ENCODE measurements at regions not wholly inside any gene's neighbourhood (a gene's known extent, or its start where the extent isn't known, plus 50 kb on each side); places are given as distances from the start of the nearest gene placed in this dataset.
"Not testable (repeated sequence)": the region's sequence is repeated elsewhere in the genome, so short reads cannot be mapped to it uniquely, and the experiment has no call there.

DNA sequence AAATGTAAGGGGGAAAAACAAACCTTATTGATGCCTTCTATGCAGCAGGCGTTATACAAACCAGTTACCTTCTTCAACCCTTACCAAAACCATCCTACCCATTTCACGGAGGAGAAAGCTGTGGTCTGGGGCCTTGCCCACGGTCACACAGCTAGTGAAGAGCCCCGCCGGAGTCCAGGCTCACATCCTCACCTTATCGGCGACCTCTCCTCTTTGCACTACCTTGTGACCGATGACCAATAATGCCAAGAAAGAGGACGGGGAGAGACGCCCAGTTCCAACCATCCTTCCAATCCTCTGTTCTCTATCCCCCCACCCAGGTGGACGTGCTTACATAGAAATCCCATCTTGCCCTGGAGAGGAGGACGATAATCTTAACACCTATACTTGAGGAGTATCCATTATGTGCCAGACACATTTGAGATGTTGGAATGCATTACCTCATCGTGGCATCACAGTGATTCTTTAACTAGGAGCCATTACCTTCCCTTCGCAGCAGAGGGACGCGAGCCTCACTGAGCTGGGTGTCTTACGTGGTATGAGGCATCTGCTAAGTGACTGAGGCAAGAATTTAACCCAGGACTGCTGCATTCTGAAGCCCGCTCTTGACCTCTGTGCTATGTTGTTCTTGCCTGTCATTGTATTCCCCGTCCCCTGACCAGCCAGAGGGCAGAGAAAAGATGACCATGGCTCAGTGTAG, 253.7 kb upstream of the B3GAT1 start:
- DNase-seq (ENCODE audit: low spot score), result no peak

GRCh38 chr11:134665188-134665535, 253.1 kb upstream of the B3GAT1 start:
- DNase-seq (ENCODE audit: low spot score), result no peak

GRCh38 chr11:134664447-134665187, 252.6 kb upstream of the B3GAT1 start:
- no peak for DNase-seq (ENCODE audit: low spot score)

DNA sequence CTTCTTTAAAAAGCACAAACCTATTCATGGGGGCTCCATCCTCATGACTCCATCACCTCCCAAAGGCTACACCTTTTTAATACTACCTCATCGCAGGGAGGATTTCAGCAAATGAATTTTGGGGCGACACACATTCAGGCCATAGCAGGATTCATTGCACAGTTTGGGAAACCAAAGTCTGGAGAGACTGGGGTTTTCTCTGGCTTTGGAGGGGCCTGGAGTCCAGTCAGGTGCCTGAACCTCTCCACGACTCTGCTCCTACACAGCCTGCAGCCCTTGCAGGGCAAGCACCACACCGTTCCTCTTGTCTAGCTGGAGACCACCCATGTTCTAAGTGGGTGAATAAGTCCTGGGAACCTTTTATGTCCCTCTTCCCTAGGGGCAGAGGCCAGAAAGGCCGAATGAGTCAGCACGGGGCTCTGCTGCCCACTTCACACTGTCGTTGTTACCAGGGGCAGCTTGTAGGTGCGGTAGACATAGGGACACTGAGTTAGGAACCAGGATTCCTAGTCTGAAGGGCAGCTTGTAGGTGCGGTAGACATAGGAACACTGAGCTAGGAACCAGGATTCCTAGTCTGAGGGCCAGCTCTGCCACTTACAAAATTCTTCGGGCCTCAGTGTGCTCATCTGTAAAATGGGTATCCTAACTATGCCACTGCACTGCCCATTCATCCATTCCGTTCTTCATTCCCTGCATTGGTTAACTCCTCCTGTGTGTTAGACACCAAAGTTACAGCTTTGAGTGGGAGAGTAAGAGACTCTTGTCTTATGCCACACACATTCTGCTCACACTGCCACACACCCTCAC, 251.7 kb upstream of the B3GAT1 start:
- DNase-seq (ENCODE audit: low spot score), result no peak

DNA sequence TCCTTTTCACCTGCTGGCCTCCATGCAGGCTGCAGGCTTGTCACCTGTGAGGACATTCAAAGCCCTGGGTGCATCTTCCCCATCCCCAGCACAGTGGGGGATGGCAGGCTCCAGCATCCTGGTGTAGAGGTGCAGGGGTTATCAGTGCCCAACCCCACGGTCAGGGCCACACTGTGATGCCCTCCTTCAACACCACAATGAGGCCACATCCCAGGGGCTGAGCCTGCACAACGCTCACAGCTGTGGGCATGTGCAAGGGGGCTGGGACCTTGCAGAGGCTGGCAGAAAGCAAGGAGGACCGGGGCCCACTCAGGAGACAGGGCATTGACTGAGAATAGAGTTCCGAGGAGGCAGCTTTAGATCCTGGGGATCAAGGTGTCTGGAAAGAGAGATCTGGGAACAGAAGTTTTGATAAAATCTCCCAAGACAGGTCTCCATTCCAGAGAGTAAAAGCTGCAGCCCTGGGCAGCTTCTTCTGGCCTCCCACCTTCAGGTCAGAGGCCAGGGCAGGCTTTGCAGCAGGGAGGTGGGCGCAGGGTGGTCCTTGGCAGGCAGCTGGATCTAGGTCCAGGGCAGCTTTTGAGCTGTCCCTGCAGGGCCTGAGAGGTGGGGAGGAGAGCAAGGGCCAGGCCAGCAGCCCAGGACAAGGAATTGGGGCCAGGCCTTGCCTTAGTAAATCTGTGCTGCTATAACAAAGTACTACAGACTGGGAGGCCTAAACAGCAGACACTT, 250.8 kb upstream of the B3GAT1 start:
- DNase-seq (ENCODE audit: low spot score), result no peak

GRCh38 chr11:134661660-134662059, 249.6 kb upstream of the B3GAT1 start:
- DNase-seq (ENCODE audit: low spot score), result no peak

DNA sequence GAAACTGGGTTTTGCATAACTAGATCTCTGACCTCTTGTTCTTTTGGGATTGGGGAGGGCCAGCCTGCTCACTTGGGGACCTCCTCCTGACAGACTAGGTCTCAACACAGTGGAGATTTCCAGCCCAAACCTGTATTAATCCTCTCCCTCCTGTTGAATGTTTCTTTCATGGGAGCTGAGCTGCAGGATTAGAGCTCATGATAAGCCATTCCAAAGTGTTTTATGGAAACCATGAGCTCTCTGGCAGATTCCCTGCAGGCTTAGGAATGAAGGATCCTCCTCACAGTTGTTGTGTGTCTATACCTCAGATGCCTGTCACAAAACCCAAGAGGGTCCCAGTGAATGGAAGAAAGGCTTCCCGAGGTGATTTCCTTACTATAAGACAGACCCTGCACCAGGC, 248.4 kb upstream of the B3GAT1 start:
- DNase-seq (ENCODE audit: low spot score), result no peak

DNA sequence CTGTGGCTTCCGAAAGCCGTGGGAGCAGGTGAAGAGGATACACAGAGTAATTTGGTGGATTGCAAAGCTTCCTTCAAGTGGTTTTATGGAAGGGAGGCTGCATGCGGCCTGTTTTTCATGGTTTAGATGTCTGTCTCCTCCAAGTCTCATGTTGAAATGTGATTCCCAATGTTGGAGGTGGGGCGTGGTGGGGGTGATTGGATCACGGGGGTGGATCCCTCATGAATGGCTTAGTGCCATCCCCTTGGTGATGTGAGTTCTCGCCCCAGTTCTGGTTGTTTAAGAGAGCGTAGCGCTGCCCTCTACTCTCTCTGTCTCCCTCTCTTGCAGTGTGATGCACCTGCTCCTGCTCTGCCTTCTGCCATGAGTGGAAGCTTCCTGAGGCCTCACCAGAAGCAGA, 247.8 kb upstream of the B3GAT1 start:
- DNase-seq (ENCODE audit: low spot score), result no peak

- DNase-seq (ENCODE audit: low spot score), result no peak
These were observed 246.6 kb upstream of the B3GAT1 start for GRCh38 chr11:134658481-134659225.

- no peak for DNase-seq (ENCODE audit: low spot score)
These were observed 245.6 kb upstream of the B3GAT1 start for GRCh38 chr11:134657631-134658030.

DNA sequence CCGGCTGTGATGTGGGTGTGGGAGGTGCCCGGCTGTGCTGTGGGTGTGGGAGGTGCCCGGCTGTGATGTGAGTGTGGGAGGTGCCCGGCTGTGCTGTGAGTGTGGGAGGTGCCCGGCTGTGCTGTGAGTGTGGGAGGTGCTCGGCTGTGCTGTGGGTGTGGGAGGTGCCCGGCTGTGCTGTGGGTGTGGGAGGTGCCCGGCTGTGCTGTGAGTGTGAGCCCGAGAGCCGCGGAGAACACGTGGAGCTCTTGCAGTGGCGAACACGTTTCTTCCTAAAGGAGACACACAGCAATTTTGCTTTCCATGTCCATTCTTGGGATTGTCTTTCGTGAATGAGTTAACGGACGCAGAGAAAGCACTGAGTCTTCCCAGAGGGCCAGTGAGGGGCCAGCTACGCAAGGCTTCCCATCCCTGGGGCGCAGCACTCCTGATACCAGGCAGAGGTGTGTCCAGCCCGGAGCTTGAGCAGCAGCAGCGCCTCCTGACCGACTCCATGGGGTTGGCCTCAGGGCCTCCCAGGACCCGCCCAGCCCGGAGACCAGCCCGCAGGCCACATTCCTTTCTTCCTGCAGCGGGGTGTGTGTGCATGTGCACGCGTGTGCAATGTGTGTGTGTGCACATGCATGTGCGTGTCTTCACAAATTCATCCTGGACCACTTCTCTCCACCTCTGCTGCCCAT, 245.0 kb upstream of the B3GAT1 start:
- no peak for DNase-seq (ENCODE audit: low spot score)

DNA sequence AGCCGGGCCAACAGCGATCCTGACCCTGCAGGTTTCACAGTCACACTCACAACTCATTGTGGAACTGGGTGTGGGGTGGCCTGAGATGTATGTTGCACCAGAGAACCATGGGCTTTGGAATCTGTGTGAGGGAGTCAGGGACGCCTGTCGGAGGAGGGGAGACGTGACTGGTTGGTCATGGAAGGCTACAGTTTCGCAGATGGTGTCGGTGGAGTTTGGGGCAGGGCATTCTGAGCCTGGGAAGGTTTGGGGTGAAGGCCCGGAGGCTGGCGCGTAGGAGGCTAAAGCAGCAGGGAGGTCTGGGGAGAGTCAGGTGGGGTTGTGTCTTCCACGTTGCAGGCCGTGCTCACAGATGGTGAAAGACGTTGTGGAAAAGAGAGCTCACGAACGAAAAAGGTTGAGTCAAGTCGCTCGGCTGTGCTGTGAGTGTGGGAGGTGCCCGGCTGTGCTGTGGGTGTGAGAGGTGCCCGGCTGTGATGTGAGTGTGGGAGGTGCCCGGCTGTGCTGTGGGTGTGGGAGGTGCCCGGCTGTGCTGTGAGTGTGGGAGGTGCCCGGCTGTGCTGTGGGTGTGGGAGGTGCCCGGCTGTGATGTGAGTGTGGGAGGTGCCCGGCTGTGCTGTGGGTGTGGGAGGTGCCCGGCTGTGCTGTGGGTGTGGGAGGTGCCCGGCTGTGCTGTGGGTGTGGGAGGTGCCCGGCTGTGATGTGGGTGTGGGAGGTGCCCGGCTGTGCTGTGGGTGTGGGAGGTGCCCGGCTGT, 244.2 kb upstream of the B3GAT1 start:
- not testable (repeated sequence) for DNase-seq (ENCODE audit: low spot score)

GRCh38 chr11:134655189-134655989, 243.3 kb upstream of the B3GAT1 start:
- no peak for DNase-seq (ENCODE audit: low spot score)

GRCh38 chr11:134654161-134654915, 242.3 kb upstream of the B3GAT1 start:
- DNase-seq (ENCODE audit: low spot score), result no peak

DNA sequence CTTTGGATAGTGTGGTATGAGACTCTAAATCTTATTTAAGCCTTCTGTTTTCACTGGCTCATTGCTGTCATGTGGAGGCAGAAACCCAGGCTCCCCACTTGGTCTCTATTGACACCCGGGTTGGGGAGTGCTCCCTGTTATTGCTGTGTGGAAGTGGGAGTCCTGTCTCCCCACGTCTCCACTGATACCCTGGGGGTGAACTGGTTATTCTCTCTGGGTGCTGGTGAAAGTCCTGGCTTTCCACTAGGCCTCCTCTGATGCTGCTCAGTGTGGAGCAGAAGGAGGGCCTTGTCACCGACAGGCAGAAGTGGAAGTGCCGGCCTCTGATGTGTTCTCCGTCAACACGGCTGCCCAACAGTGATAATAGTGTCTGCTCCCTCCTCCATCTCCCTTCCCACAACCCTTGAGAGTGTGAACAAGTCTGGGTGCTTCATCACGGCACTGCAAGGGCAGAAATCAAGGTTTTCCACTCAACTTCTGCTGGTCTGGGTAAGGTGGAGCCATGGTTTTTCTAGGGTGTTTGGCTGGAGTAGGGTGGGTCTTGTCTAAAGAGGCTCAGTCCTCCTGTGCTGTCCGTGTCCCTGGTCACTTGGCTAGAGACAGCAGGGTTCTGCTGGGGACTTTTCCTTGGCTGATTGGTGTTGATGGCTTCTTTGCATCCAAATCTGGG, 240.7 kb upstream of the B3GAT1 start:
- no peak for DNase-seq (ENCODE audit: low spot score)

GRCh38 chr11:134647066-134647743, 235.2 kb upstream of the B3GAT1 start:
- DNase-seq (ENCODE audit: low spot score), result no peak

DNA sequence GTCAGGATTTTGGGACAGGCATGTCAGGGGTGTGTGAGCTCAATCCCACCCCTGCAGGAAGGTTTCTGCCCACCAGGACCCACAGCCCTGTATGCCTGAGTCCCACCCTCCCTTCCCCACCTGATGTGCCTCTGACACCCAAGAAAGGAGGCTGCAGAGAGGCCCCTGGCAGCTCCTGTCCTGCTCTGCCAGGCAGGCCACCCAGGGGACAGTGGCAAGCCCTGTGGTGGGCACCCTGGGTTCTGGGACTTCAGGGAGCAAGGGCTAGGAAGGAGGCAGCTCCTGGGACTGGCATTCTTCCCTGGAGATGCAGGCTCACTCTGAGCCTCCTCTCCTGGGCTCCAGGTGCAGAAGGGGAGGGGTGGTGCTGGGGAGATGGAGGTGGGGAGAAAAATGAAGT, 234.5 kb upstream of the B3GAT1 start:
- DNase-seq (ENCODE audit: low spot score), result no peak

DNA sequence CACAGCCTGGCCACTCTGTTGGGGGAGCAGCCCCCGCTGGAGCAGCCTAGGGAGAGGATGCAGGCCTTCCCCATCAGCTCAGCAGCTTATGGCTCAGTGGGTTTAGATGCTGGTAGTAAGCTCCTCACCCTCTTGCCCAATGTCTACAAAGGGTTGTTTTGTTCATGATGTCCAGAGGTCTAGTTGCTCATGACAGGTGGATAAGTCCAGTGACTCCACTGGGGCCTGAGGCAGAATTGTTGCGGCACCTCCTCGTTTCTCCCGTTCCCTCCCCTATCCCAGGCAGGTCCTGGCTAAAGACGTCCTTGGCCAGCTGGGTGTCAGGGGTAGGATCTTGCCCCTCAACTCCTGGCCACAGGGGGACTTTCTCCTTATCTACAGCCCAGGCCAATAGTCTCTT, 233.5 kb upstream of the B3GAT1 start:
- no peak for DNase-seq (ENCODE audit: low spot score)

Measured in GM03348 (cell line).